Activated T-helper 17 cell treated with anti-CD3 and anti-CD28 coated beads, Interleukin-2, amount 50 U/mL, for 72 hours (primary cell): ENCODE measurements at regions not wholly inside any gene's neighbourhood (a gene's known extent, or its start where the extent isn't known, plus 50 kb on each side); places are given as distances from the start of the nearest gene placed in this dataset.
"Not testable (repeated sequence)": the region's sequence is repeated elsewhere in the genome, so short reads cannot be mapped to it uniquely, and the experiment has no call there.

ENCODE experiments used
- ATAC-seq: fragments of 150-1000 bp; cut with Tn5 transposase; replicated peaks from 2 replicates; pipeline ENCODE4 v1.10.0; 2021; ENCODE audit warnings: mild to moderate bottlenecking, moderate library complexity
- H3K27ac Mint-ChIP-seq: one replicate; pipeline ENCODE4 v1.8.0; 2022; ENCODE audit warnings: mixed read lengths
- H3K27me3 Mint-ChIP-seq: one replicate; pipeline ENCODE4 v1.8.0; 2022; ENCODE audit warnings: mixed read lengths
- H3K36me3 Mint-ChIP-seq: one replicate; pipeline ENCODE4 v1.8.0; 2022; ENCODE audit warnings: low read depth, mild to moderate bottlenecking, mixed read lengths
- H3K4me1 Mint-ChIP-seq: one replicate; pipeline ENCODE4 v1.8.0; 2022; ENCODE audit warnings: mixed read lengths
- H3K4me3 Mint-ChIP-seq: one replicate; pipeline ENCODE4 v1.8.0; 2022; ENCODE audit warnings: mild to moderate bottlenecking, mixed read lengths
- H3K9me3 Mint-ChIP-seq: one replicate; pipeline ENCODE4 v1.8.0; 2022; ENCODE audit warnings: mixed read lengths

DNA sequence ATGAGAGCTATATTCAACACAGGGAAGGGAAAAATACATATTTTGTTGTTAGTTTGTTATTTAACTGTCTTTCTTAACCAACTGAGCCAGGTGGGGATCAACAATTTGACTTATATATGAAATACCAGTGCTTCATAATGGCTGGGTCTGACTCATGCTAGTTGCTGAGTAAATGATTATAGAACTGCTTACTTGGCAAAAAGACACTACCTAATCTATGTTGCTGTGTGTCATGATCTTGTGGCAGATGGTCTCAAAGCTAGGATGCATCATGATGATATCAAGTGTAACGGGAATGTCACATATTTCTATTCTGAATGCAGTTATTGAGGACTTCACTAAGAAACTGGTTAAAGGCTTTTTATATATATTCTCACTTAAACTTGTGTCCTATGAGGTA lies 727.4 kb upstream of the SLITRK1 start:
- H3K27ac Mint-ChIP-seq: no peak overlapping the region
- H3K27me3 Mint-ChIP-seq: no peaks in the 10 kb centered on the region
- H3K4me1 Mint-ChIP-seq: no peaks in the 10 kb centered on the region
- H3K9me3 Mint-ChIP-seq: no peaks in the 10 kb centered on the region
- peak; percentile 42 for ATAC-seq
- no peaks in the 10 kb centered on the region for H3K36me3 Mint-ChIP-seq
- no peak overlapping the region for H3K4me3 Mint-ChIP-seq

- H3K4me3 Mint-ChIP-seq: no peak overlapping the region
- no peaks in the 10 kb centered on the region for H3K36me3 Mint-ChIP-seq
- no peak for ATAC-seq
Measured at GRCh38 chr13:84607261-84608013, 725.2 kb upstream of the SLITRK1 start.

GRCh38 chr13:84606616-84607015 lies 724.3 kb upstream of the SLITRK1 start:
- Mint-ChIP-seq H3K4me1 (no peaks in the 10 kb centered on the region), H3K27me3 (no peaks in the 10 kb centered on the region), H3K36me3 (no peaks in the 10 kb centered on the region), H3K4me3 (no peak overlapping the region), H3K27ac (no peak overlapping the region), H3K9me3 (no peaks in the 10 kb centered on the region)
- ATAC-seq: no peak

More at GRCh38 chr13:84607261-84608013, 725.2 kb upstream of the SLITRK1 start:
- no peaks in the 10 kb centered on the region for H3K27me3 Mint-ChIP-seq
- no peak overlapping the region for H3K27ac Mint-ChIP-seq
- no peaks in the 10 kb centered on the region for H3K9me3 Mint-ChIP-seq
- H3K4me1 Mint-ChIP-seq: no peaks in the 10 kb centered on the region

GRCh38 chr13:84605927-84606326 lies 723.7 kb upstream of the SLITRK1 start:
- no peaks in the 10 kb centered on the region for H3K9me3 Mint-ChIP-seq
- no peak overlapping the region for H3K27ac Mint-ChIP-seq
- no peaks in the 10 kb centered on the region for H3K36me3 Mint-ChIP-seq
- H3K27me3 Mint-ChIP-seq: no peaks in the 10 kb centered on the region
- no peak for ATAC-seq
- H3K4me1 Mint-ChIP-seq: no peaks in the 10 kb centered on the region
- H3K4me3 Mint-ChIP-seq: no peak overlapping the region

DNA sequence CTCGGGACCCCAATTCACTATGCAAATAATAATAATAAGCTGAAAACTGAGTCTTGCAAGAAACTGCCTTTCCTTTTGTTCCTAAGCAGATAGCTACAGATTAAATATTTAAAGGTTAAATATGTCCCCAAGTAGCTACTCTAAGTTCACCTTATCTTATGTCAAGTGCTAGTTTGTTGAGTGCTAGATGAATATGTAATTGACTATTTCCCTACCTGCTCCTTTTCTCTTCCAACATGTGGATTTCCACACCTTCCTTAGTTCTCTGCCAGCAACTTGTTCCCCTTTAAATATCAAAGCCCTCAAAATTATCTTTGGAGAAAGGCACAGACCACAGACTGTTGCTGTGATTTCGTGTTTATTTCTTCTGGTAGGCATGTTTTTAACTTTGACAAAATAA lies 709.2 kb upstream of the SLITRK1 start:
- Mint-ChIP-seq H3K27ac (no peak overlapping the region), H3K9me3 (no peaks in the 10 kb centered on the region), H3K27me3 (no peaks in the 10 kb centered on the region), H3K4me1 (no peaks in the 10 kb centered on the region), H3K36me3 (no peaks in the 10 kb centered on the region), H3K4me3 (no peak overlapping the region)
- no peak for ATAC-seq

- Mint-ChIP-seq H3K9me3 (no peaks in the 10 kb centered on the region), H3K27me3 (no peaks in the 10 kb centered on the region), H3K4me1 (no peaks in the 10 kb centered on the region), H3K36me3 (no peaks in the 10 kb centered on the region), H3K27ac (no peak overlapping the region), H3K4me3 (no peak overlapping the region)
- ATAC-seq: no peak
Measured at GRCh38 chr13:84590663-84591062, 708.4 kb upstream of the SLITRK1 start.

GRCh38 chr13:84588023-84588422 lies 705.7 kb upstream of the SLITRK1 start:
- Mint-ChIP-seq H3K27ac (no peak overlapping the region), H3K4me3 (no peak overlapping the region), H3K4me1 (no peaks in the 10 kb centered on the region), H3K36me3 (no peaks in the 10 kb centered on the region), H3K9me3 (no peaks in the 10 kb centered on the region), H3K27me3 (no peaks in the 10 kb centered on the region)
- ATAC-seq: no peak

- H3K4me3 Mint-ChIP-seq, H3K9me3 Mint-ChIP-seq, H3K36me3 Mint-ChIP-seq, H3K27ac Mint-ChIP-seq, H3K4me1 Mint-ChIP-seq, H3K27me3 Mint-ChIP-seq, ATAC-seq: not testable (repeated sequence)
Measured at GRCh38 chr13:84579901-84580300, 697.6 kb upstream of the SLITRK1 start.

DNA sequence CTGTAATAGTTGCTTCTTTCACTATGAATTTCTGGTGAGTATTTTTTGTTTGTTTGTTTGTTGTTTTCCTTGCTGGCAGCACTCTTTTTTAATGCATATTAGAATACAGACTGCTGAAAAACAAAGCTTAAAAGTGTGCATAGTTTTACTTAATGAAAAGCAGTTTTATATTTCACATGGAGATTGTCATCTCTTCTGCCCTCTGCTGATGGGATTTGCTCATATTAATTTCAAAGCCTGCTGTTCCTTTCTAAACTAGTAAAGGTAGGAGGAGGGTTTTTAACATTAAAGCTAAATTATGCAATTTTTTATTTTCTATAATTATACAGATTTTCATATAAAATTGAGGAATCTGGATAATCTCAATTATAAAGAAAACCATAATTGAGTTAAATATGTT lies 692.6 kb upstream of the SLITRK1 start:
- Mint-ChIP-seq H3K27ac (no peak overlapping the region), H3K4me3 (no peak overlapping the region), H3K36me3 (no peaks in the 10 kb centered on the region), H3K9me3 (no peaks in the 10 kb centered on the region), H3K27me3 (no peaks in the 10 kb centered on the region), H3K4me1 (no peaks in the 10 kb centered on the region)
- ATAC-seq: no peak

DNA sequence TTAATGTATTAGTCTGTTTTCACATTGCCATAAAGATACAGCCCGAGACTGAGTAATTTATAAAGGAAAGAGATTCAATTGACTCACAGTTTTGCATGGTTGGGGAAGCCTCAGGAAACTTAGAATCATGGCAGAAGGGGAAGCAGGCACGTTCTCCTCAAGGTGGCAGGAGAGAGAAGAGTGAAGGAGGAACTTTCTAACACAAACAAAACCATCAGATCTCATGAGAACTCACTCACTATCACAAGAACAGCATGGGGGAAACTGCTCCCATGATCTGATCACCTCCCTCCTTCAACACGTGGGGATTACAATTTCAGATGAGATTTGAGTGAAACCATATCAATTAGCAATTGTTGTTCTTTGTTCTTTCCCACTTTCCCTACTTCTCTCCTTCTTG lies 689.0 kb upstream of the SLITRK1 start:
- Mint-ChIP-seq H3K27ac (no peak overlapping the region), H3K4me3 (no peak overlapping the region), H3K9me3 (no peaks in the 10 kb centered on the region), H3K27me3 (no peaks in the 10 kb centered on the region), H3K36me3 (no peaks in the 10 kb centered on the region), H3K4me1 (no peaks in the 10 kb centered on the region)
- ATAC-seq: no peak

GRCh38 chr13:84570831-84571230 lies 688.6 kb upstream of the SLITRK1 start:
- no peak overlapping the region for H3K4me3 Mint-ChIP-seq
- ATAC-seq: no peak
- no peak overlapping the region for H3K27ac Mint-ChIP-seq
- no peaks in the 10 kb centered on the region for H3K27me3 Mint-ChIP-seq
- no peaks in the 10 kb centered on the region for H3K9me3 Mint-ChIP-seq
- no peaks in the 10 kb centered on the region for H3K4me1 Mint-ChIP-seq
- H3K36me3 Mint-ChIP-seq: no peaks in the 10 kb centered on the region

DNA sequence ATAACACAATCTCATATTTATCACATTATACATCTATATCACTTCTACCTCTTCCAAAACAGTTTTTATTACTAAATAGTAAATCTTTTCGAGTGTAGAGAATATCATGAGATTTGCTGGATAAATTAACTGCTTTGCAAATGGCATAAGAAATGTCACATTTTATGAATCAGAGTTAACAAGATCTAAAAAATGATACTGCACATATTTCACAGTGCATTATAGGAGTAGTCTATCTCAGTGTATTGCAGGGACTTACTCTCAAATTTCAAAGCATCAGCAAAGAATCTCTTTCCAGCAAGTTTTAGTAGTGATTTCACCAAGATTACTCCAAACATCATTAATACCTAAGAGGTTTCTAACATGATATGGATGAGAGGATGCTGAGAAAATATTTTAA lies 687.1 kb upstream of the SLITRK1 start:
- H3K36me3 Mint-ChIP-seq: no peaks in the 10 kb centered on the region

GRCh38 chr13:84567848-84568247 lies 685.6 kb upstream of the SLITRK1 start:
- no peaks in the 10 kb centered on the region for H3K27me3 Mint-ChIP-seq
- H3K27ac Mint-ChIP-seq: no peak overlapping the region

More for the DNA sequence above, 687.1 kb upstream of the SLITRK1 start:
- H3K4me1 Mint-ChIP-seq: no peaks in the 10 kb centered on the region
- no peak for ATAC-seq
- H3K9me3 Mint-ChIP-seq: no peaks in the 10 kb centered on the region
- H3K4me3 Mint-ChIP-seq: no peak overlapping the region
- H3K27me3 Mint-ChIP-seq: no peaks in the 10 kb centered on the region
- H3K27ac Mint-ChIP-seq: no peak overlapping the region

DNA sequence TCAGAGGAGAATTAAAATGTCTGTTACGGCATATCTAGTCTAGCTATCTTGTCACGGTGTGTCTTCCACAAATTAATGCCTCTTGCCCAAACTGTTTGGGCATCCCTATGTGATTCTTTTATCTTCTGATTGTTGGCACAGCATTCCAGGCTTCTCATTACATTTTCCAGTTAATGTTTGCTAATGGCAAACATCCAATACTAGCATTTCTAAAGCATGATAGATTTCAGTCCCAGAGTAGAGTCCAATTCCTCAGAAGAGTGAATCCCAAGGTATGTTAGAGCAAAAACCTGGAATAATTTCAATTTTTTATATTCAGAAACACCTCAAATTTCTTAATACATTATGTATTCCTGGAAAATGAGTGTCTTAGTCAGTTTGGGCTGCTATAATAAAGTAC lies 684.5 kb upstream of the SLITRK1 start:
- Mint-ChIP-seq H3K36me3 (no peaks in the 10 kb centered on the region), H3K27ac (no peak overlapping the region), H3K27me3 (no peaks in the 10 kb centered on the region), H3K4me1 (no peaks in the 10 kb centered on the region), H3K9me3 (no peaks in the 10 kb centered on the region), H3K4me3 (no peak overlapping the region)
- no peak for ATAC-seq

More at GRCh38 chr13:84567848-84568247, 685.6 kb upstream of the SLITRK1 start:
- H3K4me1 Mint-ChIP-seq: no peaks in the 10 kb centered on the region
- no peaks in the 10 kb centered on the region for H3K9me3 Mint-ChIP-seq
- ATAC-seq: no peak
- no peak overlapping the region for H3K4me3 Mint-ChIP-seq
- no peaks in the 10 kb centered on the region for H3K36me3 Mint-ChIP-seq

- no peak for ATAC-seq
- Mint-ChIP-seq H3K36me3 (no peaks in the 10 kb centered on the region), H3K27me3 (no peaks in the 10 kb centered on the region), H3K4me3 (no peak overlapping the region), H3K4me1 (no peaks in the 10 kb centered on the region), H3K27ac (no peak overlapping the region), H3K9me3 (peaks cover 4% of the 10 kb centered on the region)
Measured at GRCh38 chr13:84563611-84564010, 681.3 kb upstream of the SLITRK1 start.

DNA sequence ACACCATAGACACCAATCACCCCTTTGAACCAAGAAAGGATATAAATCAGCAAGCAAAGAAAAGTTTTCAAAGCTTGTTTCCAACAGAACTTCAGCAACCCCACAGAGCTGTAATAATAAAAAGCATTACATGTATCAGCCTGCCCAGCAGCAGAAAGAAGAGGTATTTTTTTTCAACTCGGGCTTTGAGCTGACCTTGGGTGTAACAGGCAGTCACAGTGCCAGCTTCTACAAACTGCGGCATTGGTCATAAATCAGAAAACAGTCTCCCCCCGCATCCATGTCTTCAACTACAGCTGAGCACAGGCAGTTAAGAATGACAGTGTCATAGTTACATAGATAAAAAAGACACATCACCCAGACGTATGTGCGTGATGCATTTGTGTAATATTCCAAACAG lies 671.0 kb upstream of the SLITRK1 start:
- H3K36me3 Mint-ChIP-seq: no peaks in the 10 kb centered on the region
- ATAC-seq: no peak
- H3K27ac Mint-ChIP-seq: no peak overlapping the region
- H3K4me1 Mint-ChIP-seq: no peaks in the 10 kb centered on the region
- H3K4me3 Mint-ChIP-seq: no peak overlapping the region
- peaks cover 3% of the 10 kb centered on the region for H3K27me3 Mint-ChIP-seq
- H3K9me3 Mint-ChIP-seq: no peaks in the 10 kb centered on the region
